GM23338 (cell line): ENCODE measurements at regions not wholly inside any gene's neighbourhood (a gene's known extent, or its start where the extent isn't known, plus 50 kb on each side); places are given as distances from the start of the nearest gene placed in this dataset.

ENCODE experiments used
- ATAC-seq: fragments of 200-7000 bp; cut with Tn5 transposase; 3 replicates; pipeline ENCODE4 v1.9.1; 2020
- DNase-seq: peaks from one replicate; pipeline ENCODE4 v3.0.0-alpha.2; 2015; ENCODE audit warnings: low spot score
- H2AFZ ChIP-seq: fragments of 200-600 bp; sonication (generic); 2 replicates; pipeline ENCODE4 v1.8.0; 2016; ENCODE audit warnings: antibody characterized with exemption, mild to moderate bottlenecking, moderate library complexity
- H3F3A ChIP-seq: fragments of 200-600 bp; sonication (generic); replicated peaks from 2 replicates; pipeline ENCODE4 v1.8.0; 2017; ENCODE audit warnings: antibody characterized with exemption, mixed run types, low read depth
- H3K27ac ChIP-seq: fragments of 200-600 bp; sonication (generic); 2 replicates; pipeline ENCODE4 v1.6.1; 2016; ENCODE audit warnings: low read depth
- H3K27me3 ChIP-seq: fragments of 200-600 bp; sonication (generic); 2 replicates; pipeline ENCODE4 v1.8.0; 2016; ENCODE audit warnings: mild to moderate bottlenecking, mixed run types, moderate library complexity; ENCODE audit not compliant: insufficient read depth
- H3K36me3 ChIP-seq: fragments of 200-600 bp; sonication (generic); 2 replicates; pipeline ENCODE4 v1.8.0; 2016; ENCODE audit warnings: mild to moderate bottlenecking; ENCODE audit not compliant: insufficient read depth
- H3K4me1 ChIP-seq: fragments of 200-600 bp; sonication (generic); 2 replicates; pipeline ENCODE4 v1.8.0; 2016; ENCODE audit warnings: mild to moderate bottlenecking, moderate library complexity; ENCODE audit not compliant: insufficient read depth
- H3K4me2 ChIP-seq: fragments of 200-600 bp; sonication (generic); 2 replicates; pipeline ENCODE4 v1.7.1; 2017; ENCODE audit warnings: mixed run types
- H3K4me3 ChIP-seq: fragments of 200-600 bp; sonication (generic); 2 replicates; pipeline ENCODE4 v1.6.1; 2016; ENCODE audit warnings: mixed run types
- H3K79me2 ChIP-seq: fragments of 200-600 bp; sonication (generic); replicated peaks from 2 replicates; pipeline ENCODE4 v1.8.0; 2017; ENCODE audit warnings: mild to moderate bottlenecking; ENCODE audit not compliant: insufficient read depth
- H3K9me2 ChIP-seq: fragments of 200-600 bp; sonication (generic); 2 replicates; pipeline ENCODE4 v1.8.0; 2017; ENCODE audit not compliant: insufficient read depth
- H4K20me1 ChIP-seq: fragments of 200-600 bp; sonication (generic); replicated peaks from 2 replicates; pipeline ENCODE4 v1.8.0; 2017; ENCODE audit warnings: mild to moderate bottlenecking; ENCODE audit not compliant: insufficient read depth
- H3K27ac Mint-ChIP-seq: 2 replicates; pipeline ENCODE4 v1.8.0; 2020; ENCODE audit warnings: inconsistent platforms, mild to moderate bottlenecking, moderate library complexity, mixed read lengths
- H3K27me3 Mint-ChIP-seq: 3 replicates; pipeline ENCODE4 v1.8.0; 2022; ENCODE audit warnings: low read depth, mild to moderate bottlenecking, moderate library complexity, mixed read lengths, inconsistent platforms; ENCODE audit not compliant: insufficient read depth, poor library complexity
- H3K36me3 Mint-ChIP-seq: 3 replicates; pipeline ENCODE4 v1.8.0; 2021; ENCODE audit warnings: low read depth, mild to moderate bottlenecking, inconsistent platforms, moderate library complexity, mixed read lengths
- H3K4me1 Mint-ChIP-seq: 3 replicates; pipeline ENCODE4 v1.8.0; 2020; ENCODE audit warnings: mild to moderate bottlenecking, inconsistent platforms, mixed read lengths
- H3K4me3 Mint-ChIP-seq: 3 replicates; pipeline ENCODE4 v1.8.0; 2021; ENCODE audit warnings: moderate library complexity, mild to moderate bottlenecking, inconsistent platforms, mixed read lengths
- H3K9me3 Mint-ChIP-seq: 3 replicates; pipeline ENCODE4 v1.8.0; 2020; ENCODE audit warnings: moderate library complexity, mild to moderate bottlenecking, inconsistent platforms, mixed read lengths
- CREB1 ChIP-seq: fragments of 250-450 bp; sonication (Bioruptor Pico); IDR thresholded peaks from 2 replicates; pipeline ENCODE4 v1.5.0; 2020; ENCODE audit warnings: low read depth, mild to moderate bottlenecking, moderate library complexity
- ETS1 ChIP-seq: IDR thresholded peaks from 2 replicates; pipeline ENCODE4 v1.6.1; 2016; ENCODE audit warnings: antibody characterized with exemption
- EZH2 ChIP-seq: fragments of 200-600 bp; sonication (generic); IDR thresholded peaks from one replicate; pipeline ENCODE4 v1.8.0; 2017; ENCODE audit warnings: antibody characterized with exemption, mild to moderate bottlenecking, low read depth; ENCODE audit not compliant: unreplicated experiment
- EZH2phosphoT487 ChIP-seq: fragments of 200-600 bp; sonication (generic); IDR thresholded peaks from one replicate; pipeline ENCODE4 v1.8.1; 2018; ENCODE audit warnings: antibody characterized with exemption; ENCODE audit not compliant: unreplicated experiment
- JUNB ChIP-seq: IDR thresholded peaks from one replicate; pipeline ENCODE4 v1.6.1; 2016; ENCODE audit warnings: antibody characterized with exemption; ENCODE audit not compliant: unreplicated experiment
- NANOG ChIP-seq: IDR thresholded peaks from 2 replicates; pipeline ENCODE4 v1.6.1; 2016; ENCODE audit warnings: antibody characterized with exemption, borderline replicate concordance
- POLR2AphosphoS5 ChIP-seq: IDR thresholded peaks from 2 replicates; pipeline ENCODE4 v1.6.1; 2016; ENCODE audit warnings: antibody characterized with exemption, low read depth
- REST ChIP-seq: IDR thresholded peaks from one replicate; pipeline ENCODE4 v1.6.1; 2018; ENCODE audit warnings: antibody characterized with exemption; ENCODE audit not compliant: unreplicated experiment
- STAT1 ChIP-seq: IDR thresholded peaks from one replicate; pipeline ENCODE4 v1.6.1; 2016; ENCODE audit warnings: antibody characterized with exemption; ENCODE audit not compliant: unreplicated experiment
- ZNF114 ChIP-seq: fragments of 250-450 bp; sonication (Bioruptor Pico); IDR thresholded peaks from 2 replicates; pipeline ENCODE4 v1.5.0; 2020; ENCODE audit warnings: mild to moderate bottlenecking, moderate library complexity
- ZNF331 ChIP-seq: fragments of 250-450 bp; sonication (Bioruptor Pico); IDR thresholded peaks from 2 replicates; pipeline ENCODE4 v1.5.0; 2020; ENCODE audit warnings: low read depth, mild to moderate bottlenecking, moderate library complexity
- ZNF462 ChIP-seq: fragments of 250-450 bp; sonication (Bioruptor Pico); IDR thresholded peaks from 2 replicates; pipeline ENCODE4 v1.5.0; 2020; ENCODE audit warnings: mild to moderate bottlenecking, moderate library complexity
- TF ChIP-seq, protein P1 (sequence below), 2 experiments: fragments of 200-600 bp in 1 of 2; sonication (generic) in 1 of 2; conservative IDR thresholded peaks; 2 replicates each; pipeline versions ENCODE4 v1.5.1 to v1.6.1; 2016 to 2017; ENCODE audit warnings: antibody characterized with exemption in 2 of 2, low read depth in 2 of 2, mild to moderate bottlenecking in 2 of 2, moderate library complexity in 1 of 2

DNA sequence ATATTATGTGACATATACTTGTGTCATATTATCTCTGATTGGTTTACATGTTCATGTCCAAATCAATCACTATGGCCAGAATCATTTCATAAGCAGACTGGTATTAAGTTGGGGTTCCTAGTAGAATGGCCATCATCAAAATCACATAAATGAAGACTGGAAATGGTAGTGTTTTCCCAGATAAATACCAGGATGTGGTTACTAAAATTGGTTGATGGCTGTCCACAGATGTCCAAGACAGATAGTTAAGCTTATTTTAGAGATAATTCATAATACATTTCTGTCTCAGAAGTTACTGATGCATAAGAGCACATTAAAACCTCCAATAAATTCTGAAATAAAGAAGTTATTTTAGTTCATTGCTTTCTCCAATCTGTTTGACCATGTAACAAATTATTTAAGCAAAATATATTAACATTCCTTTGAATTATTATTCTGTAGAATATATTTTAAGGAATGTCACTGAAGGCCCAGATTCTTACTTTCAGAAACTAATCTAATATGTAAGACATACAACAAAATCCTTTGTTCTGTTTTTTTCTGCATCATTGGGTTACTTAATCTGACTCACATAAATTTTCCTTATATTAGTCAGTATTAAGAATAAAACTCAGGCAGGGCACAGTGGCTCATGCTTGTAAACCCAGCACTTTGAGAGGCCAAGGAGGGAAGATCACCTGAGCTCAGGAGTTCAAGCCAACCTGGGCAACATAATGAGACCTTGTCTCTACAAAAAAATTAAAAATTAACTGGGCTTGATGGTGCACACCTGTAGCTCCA lies 483.9 kb downstream of the PTPRC start:
- no peak overlapping the region for H2AFZ ChIP-seq
- no peaks in the 10 kb centered on the region for H3F3A ChIP-seq
- H3K27ac Mint-ChIP-seq, result no peak overlapping the region
- H3K4me1 Mint-ChIP-seq, result peaks cover 2% of the 10 kb centered on the region; the same call in 1 of the 3 replicates
- no peaks in the 10 kb centered on the region for H3K27me3 ChIP-seq
- no peaks in the 10 kb centered on the region for H3K36me3 ChIP-seq
- H3K4me3 Mint-ChIP-seq, result no peak overlapping the region
- H3K4me1 ChIP-seq, result 0 out of 2 replicates have a peak, but pooled peaks cover 6% of the 10 kb centered on the region
- H3K4me3 ChIP-seq, result no peak overlapping the region
- no peaks in the 10 kb centered on the region for H3K9me3 Mint-ChIP-seq
- ATAC-seq (no peak), DNase-seq (no peak)
- H3K36me3 Mint-ChIP-seq, result no peaks in the 10 kb centered on the region
- no peak overlapping the region for H3K27ac ChIP-seq
- no peaks in the 10 kb centered on the region for H3K9me2 ChIP-seq
- no peak overlapping the region for H3K4me2 ChIP-seq
- H3K79me2 ChIP-seq, result no peaks in the 10 kb centered on the region
- no peaks in the 10 kb centered on the region for H4K20me1 ChIP-seq
- TF ChIP-seq JUNB, result no peak
- TF ChIP-seq ETS1, result no peak
- TF ChIP-seq EZH2, result no peak
- no peak for TF ChIP-seq REST
- no peak for TF ChIP-seq ZNF114 (CRISPR knock-in tag)
- TF ChIP-seq NANOG, result no peak
- TF ChIP-seq EZH2phosphoT487, result no peak
- no peak for TF ChIP-seq STAT1
- no peak for TF ChIP-seq ZNF462
- no peak for TF ChIP-seq CREB1 (CRISPR knock-in tag)
- TF ChIP-seq POLR2AphosphoS5, result no peak
- TF ChIP-seq, protein P1, sequence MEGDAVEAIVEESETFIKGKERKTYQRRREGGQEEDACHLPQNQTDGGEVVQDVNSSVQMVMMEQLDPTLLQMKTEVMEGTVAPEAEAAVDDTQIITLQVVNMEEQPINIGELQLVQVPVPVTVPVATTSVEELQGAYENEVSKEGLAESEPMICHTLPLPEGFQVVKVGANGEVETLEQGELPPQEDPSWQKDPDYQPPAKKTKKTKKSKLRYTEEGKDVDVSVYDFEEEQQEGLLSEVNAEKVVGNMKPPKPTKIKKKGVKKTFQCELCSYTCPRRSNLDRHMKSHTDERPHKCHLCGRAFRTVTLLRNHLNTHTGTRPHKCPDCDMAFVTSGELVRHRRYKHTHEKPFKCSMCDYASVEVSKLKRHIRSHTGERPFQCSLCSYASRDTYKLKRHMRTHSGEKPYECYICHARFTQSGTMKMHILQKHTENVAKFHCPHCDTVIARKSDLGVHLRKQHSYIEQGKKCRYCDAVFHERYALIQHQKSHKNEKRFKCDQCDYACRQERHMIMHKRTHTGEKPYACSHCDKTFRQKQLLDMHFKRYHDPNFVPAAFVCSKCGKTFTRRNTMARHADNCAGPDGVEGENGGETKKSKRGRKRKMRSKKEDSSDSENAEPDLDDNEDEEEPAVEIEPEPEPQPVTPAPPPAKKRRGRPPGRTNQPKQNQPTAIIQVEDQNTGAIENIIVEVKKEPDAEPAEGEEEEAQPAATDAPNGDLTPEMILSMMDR (conservative IDR thresholded peaks at IDR 0.05; ENCODE audit: low read depth in 2 of 2), result no peak
- no peak for TF ChIP-seq ZNF331 (CRISPR knock-in tag)
- no peaks in the 10 kb centered on the region for H3K27me3 Mint-ChIP-seq
